Posterior cingulate gyrus (tissue), 11 donors: ENCODE measurements at regions not wholly inside any gene's neighbourhood (a gene's known extent, or its start where the extent isn't known, plus 50 kb on each side); places are given as distances from the start of the nearest gene placed in this dataset.
"Not testable (repeated sequence)": the region's sequence is repeated elsewhere in the genome, so short reads cannot be mapped to it uniquely, and the experiment has no call there.

Experiments
- DNase-seq, 10 donors: peaks; one replicate each; pipeline versions ENCODE4 v3.0.0 to v3.0.0-alpha.2; 2020 to 2021; ENCODE audit warnings: mixed read lengths in 3 of 10
- intact Hi-C: fragments of 100-400 bp; cut with DNase I; formaldehyde crosslinking; loops from one replicate; pipeline ENCODE4 v1.15.1; 2023

DNA sequence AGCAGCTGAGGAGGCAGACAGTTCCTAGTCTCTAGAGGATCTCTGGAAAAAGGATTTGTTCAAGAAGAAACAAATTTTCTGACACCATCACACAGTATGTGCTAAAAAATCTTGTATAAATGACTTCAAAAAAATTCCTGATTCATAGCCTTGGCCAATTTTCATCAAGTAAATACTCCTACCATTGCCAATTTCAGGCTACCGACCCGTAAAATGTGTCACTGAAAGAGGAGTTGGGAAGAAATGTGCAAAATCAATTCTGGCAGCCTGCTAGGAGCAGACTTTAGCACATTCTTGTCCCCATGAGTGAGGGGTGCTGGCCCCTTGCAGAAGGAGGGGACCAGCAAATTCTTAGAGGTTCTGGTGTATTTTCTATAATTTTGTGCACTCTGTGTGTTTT is 109.4 kb downstream of the TMEM30B start:
- DNase-seq: no peak

DNA sequence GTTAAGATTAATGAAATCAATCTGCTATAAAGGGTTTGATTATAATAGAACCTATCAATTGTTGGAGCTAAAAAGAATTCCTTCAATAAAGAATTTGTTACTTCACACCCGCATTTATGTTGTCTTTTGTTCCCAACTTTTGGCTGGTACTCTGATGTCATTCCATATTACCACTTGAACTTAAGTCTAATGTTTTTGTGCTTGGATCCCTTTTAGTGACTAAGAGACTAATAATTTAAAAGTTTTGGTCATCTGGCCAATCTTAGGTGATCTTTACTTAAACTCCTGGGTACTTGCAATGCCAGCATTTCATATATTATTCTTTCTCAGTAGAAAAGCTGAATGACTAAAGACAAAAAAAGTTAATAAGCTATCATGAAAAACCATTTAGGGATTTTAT is 113.0 kb downstream of the TMEM30B start:
- DNase-seq: no peak
- intact Hi-C loops: no loop called here

More for the DNA sequence above, 109.4 kb downstream of the TMEM30B start:
- intact Hi-C loops: no loop called here

DNA sequence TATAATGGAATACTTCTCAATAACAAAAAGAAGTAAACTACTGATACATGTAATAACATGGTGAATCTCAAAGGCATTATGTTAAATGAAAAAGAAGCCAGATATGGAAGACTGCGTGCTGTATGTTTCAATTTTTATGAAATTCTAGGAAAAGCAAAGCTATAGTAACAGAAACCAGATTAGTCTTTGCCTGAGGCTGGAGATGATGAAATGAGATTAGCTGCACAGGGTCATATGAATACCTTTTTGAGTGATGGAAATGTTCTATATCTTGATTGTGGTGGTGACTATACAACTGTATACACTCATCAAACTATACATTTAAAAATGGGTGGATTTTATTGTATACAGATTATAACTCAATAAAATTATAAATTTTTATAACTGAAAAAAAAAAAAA is 113.5 kb downstream of the TMEM30B start:
- intact Hi-C loops: no loop called here
- DNase-seq: no peak

- intact Hi-C loops: no loop called here
Observed at GRCh38 chr14:61160798-61161197, 120.3 kb downstream of the TMEM30B start.

GRCh38 chr14:61154641-61155040 is 126.5 kb downstream of the TMEM30B start:
- intact Hi-C loops: no loop called here
- DNase-seq: no peak

More at GRCh38 chr14:61160798-61161197, 120.3 kb downstream of the TMEM30B start:
- no peak for DNase-seq

GRCh38 chr14:61153914-61154545 is 127.1 kb downstream of the TMEM30B start:
- intact Hi-C loops: no loop called here
- no peak for DNase-seq

GRCh38 chr14:61153431-61153830 is 127.7 kb downstream of the TMEM30B start:
- intact Hi-C loops: no loop called here
- DNase-seq: no peak

- no peak for DNase-seq
- intact Hi-C loops: no loop called here
Observed at GRCh38 chr14:61152851-61153364, 128.2 kb downstream of the TMEM30B start.

DNA sequence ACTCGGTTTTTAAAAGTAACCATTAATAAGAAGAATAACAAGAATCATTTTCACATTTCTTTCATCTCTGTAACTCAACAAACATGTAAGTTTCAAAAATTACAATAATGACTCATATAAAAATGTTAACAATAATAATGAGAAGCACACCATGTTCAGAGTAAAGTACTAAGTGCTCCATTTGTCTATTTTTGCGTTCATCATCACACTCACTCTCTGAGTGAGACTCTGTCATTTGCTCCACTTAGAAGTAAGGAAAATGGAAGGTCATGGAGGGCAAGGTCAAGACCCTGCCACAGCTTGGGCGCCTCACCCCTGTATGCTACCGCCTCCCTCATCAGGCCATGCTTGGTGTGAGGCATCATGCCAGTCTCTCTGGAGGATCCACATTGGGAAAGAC is 129.9 kb downstream of the TMEM30B start:
- intact Hi-C loops: no loop called here
- no peak for DNase-seq

GRCh38 chr14:61150851-61151250 is 130.3 kb downstream of the TMEM30B start:
- intact Hi-C loops: no loop called here
- DNase-seq: no peak

GRCh38 chr14:61149896-61150295 is 131.2 kb downstream of the TMEM30B start:
- intact Hi-C loops: no loop called here
- DNase-seq: no peak

- intact Hi-C loops: no loop called here
- DNase-seq: no peak
Observed at GRCh38 chr14:61148742-61149350, 132.3 kb downstream of the TMEM30B start.

DNA sequence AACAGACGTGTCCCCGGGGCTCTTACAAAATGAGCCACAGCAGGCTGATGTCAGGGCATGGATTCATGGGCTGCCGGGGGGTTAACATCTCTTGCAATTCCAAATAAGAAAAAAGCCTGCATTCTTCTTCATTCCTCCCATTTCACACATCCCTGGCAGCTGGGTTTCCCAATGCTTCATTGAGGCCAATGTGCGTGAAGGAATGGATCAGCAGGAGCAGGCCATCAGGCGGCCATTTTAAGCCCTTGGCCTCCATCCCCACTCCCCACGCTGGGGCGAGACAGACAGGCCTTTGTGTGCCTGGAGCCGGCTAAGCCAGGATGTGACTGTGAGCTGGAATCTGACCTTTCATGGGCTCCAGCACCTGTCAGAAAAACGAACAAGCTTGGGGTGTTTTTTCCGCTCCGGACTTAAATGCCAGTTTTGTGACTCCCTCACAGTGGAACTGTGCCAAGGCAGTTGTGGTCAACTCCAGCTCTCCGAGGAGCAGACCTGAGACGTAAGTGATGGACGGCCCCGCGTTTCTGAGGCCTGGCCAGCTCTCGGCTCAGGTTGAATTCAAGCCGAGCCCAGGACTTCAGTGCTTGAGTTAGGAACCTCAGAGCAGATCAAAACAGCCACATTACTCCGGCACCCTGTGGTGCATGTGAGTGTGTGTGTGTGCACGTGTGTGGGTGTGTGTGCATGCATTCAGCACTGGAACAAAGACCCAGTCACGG is 133.1 kb downstream of the TMEM30B start:
- DNase-seq: peak in 8 of 10 donors; percentile 18 to 92 (median 46)
- intact Hi-C loops: no loop called here

GRCh38 chr14:61147381-61147821 is 133.7 kb downstream of the TMEM30B start:
- intact Hi-C loops: no loop called here
- DNase-seq: no peak

- intact Hi-C loops: no loop called here
- DNase-seq: no peak
Observed at GRCh38 chr14:61146899-61147298, 134.2 kb downstream of the TMEM30B start.

GRCh38 chr14:61145903-61146481 is 135.1 kb downstream of the TMEM30B start:
- intact Hi-C loops: no loop called here
- no peak for DNase-seq

DNA sequence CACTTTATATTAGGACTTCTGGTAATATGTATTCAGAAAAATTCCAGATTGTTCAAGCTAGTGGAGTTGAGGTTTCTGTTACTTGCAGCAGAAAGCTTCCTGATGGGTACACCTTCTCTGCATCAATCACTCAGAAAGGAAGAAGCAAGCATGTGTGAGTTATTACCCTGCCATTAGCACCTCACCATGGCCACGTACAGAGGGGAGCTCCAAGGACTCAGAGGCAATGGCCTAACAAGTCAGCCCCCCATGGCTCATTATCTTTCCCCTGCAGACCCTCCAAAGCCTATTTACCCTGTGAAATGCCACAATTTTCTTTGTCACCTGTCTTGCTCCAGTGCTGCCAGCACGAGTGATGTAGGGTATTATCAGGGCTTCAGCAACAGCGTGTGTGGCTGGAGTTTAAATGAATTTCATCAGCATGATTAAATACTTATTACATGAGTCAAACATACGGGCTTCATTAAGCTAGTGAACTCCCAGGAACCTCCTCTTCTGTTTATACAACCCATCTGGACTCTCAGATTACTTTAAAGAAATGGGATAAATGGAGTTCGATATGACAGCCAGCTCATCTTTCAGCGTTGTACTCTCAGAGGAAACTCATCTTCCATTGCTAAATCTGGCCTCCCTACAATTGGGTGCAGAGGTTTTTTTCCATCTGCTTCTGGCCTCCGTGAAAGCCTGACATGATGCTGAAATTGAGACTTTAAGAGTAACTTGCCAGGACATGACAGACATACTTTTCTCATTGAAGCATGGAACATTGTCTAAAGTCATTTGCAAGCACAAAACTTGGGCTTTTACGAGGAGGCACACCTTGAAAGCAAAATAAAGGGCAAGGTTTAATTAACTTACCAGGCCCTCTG is 135.9 kb downstream of the TMEM30B start:
- no peak for DNase-seq
- intact Hi-C loops: no loop called here

- DNase-seq, intact Hi-C loops: not testable (repeated sequence)
Observed at GRCh38 chr14:61144117-61145033, 136.8 kb downstream of the TMEM30B start.

GRCh38 chr14:61140872-61141271 is 140.3 kb downstream of the TMEM30B start:
- DNase-seq: no peak
- intact Hi-C loops: no loop called here
